ENCODE measurements at regions not wholly inside any gene's neighbourhood (a gene's known extent, or its start where the extent isn't known, plus 50 kb on each side); places are given as distances from the start of the nearest gene placed in this dataset.

GRCh38 chr11:15536438-15536837, 421.7 kb downstream of the INSC start:
- CTCF ChIA-PET = no interaction called here
- no peaks in the 10 kb centered on the region for H3K36me3 ChIP-seq (ENCODE audit: insufficient read depth, low read length, poor library complexity, severe bottlenecking)
- intact Hi-C loops (cut with micrococcal nuclease; ENCODE audit: unreplicated experiment) = no loop called here
- no TSS peak for BruUV-seq (replicated peaks)
- POLR2A ChIA-PET (ENCODE audit: low non-redundant PET) = interaction anchor here (0.7 kb wide), 1 partner anchor 22 kb away, joined by 3 read pairs; no protein-coding TSS in a partner anchor
- no peak overlapping the region for H3K4me3 ChIP-seq (ENCODE audit: low read depth, low read length, poor library complexity, severe bottlenecking)
- H3K9me3 ChIP-seq (ENCODE audit: low read depth, low read length, poor library complexity, severe bottlenecking) = no peaks in the 10 kb centered on the region
- no peak overlapping the region for H3K27ac ChIP-seq (ENCODE audit: low read depth, low read length, poor library complexity, severe bottlenecking)
- TF ChIP-seq EZH2 (IDR thresholded peaks at IDR 0.05; ENCODE audit: borderline replicate concordance, low read depth, low read length, poor library complexity, severe bottlenecking) = no peak
- TF ChIP-seq, protein P1, sequence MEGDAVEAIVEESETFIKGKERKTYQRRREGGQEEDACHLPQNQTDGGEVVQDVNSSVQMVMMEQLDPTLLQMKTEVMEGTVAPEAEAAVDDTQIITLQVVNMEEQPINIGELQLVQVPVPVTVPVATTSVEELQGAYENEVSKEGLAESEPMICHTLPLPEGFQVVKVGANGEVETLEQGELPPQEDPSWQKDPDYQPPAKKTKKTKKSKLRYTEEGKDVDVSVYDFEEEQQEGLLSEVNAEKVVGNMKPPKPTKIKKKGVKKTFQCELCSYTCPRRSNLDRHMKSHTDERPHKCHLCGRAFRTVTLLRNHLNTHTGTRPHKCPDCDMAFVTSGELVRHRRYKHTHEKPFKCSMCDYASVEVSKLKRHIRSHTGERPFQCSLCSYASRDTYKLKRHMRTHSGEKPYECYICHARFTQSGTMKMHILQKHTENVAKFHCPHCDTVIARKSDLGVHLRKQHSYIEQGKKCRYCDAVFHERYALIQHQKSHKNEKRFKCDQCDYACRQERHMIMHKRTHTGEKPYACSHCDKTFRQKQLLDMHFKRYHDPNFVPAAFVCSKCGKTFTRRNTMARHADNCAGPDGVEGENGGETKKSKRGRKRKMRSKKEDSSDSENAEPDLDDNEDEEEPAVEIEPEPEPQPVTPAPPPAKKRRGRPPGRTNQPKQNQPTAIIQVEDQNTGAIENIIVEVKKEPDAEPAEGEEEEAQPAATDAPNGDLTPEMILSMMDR (conservative IDR thresholded peaks at IDR 0.05; ENCODE audit: low read depth, low read length) = no peak
- DNase-seq (ENCODE audit: low spot score) = no peak
- H3K4me1 ChIP-seq (ENCODE audit: insufficient read depth, low read length, poor library complexity, severe bottlenecking) = no peaks in the 10 kb centered on the region
- H3K27me3 ChIP-seq (replicated peaks; ENCODE audit: insufficient read depth, low read depth, low read length, poor library complexity) = no peaks in the 10 kb centered on the region

DNA sequence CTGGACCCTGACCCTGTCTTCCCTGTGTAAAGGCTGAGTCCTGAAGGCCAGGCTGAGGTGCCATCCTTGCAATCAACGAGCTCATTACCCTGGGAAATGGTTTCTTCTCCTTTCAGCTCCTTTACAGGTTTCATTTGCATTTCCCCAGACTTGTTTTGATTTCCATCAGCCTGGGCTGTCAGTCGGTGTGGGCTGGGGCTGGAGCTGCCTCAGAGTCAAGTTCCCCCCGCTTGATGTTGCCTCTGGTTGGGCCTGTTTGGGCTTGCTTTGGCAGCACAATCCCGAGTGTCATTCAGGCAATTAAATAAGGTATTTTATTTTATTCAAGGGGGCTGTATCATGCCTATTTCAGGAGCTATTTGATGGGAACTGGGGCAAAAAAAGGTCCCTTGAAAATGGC, 424.9 kb downstream of the INSC start:
- no peak for TF ChIP-seq EZH2 (IDR thresholded peaks at IDR 0.05; ENCODE audit: borderline replicate concordance, low read depth, low read length, poor library complexity, severe bottlenecking)
- TF ChIP-seq, protein P1 (conservative IDR thresholded peaks at IDR 0.05; ENCODE audit: low read depth, low read length) = no peak
- CTCF ChIA-PET = no interaction called here
- no peaks in the 10 kb centered on the region for H3K9me3 ChIP-seq (ENCODE audit: low read depth, low read length, poor library complexity, severe bottlenecking)
- no peaks in the 10 kb centered on the region for H3K36me3 ChIP-seq (ENCODE audit: insufficient read depth, low read length, poor library complexity, severe bottlenecking)
- no peak overlapping the region for H3K4me3 ChIP-seq (ENCODE audit: low read depth, low read length, poor library complexity, severe bottlenecking)
- no TSS peak for BruUV-seq (replicated peaks)
- DNase-seq (ENCODE audit: low spot score) = no peak
- no peak overlapping the region for H3K27ac ChIP-seq (ENCODE audit: low read depth, low read length, poor library complexity, severe bottlenecking)
- H3K27me3 ChIP-seq (replicated peaks; ENCODE audit: insufficient read depth, low read depth, low read length, poor library complexity) = no peaks in the 10 kb centered on the region
- POLR2A ChIA-PET (ENCODE audit: low non-redundant PET) = no interaction called here
- intact Hi-C loops (cut with micrococcal nuclease; ENCODE audit: unreplicated experiment) = no loop called here
- no peaks in the 10 kb centered on the region for H3K4me1 ChIP-seq (ENCODE audit: insufficient read depth, low read length, poor library complexity, severe bottlenecking)

DNA sequence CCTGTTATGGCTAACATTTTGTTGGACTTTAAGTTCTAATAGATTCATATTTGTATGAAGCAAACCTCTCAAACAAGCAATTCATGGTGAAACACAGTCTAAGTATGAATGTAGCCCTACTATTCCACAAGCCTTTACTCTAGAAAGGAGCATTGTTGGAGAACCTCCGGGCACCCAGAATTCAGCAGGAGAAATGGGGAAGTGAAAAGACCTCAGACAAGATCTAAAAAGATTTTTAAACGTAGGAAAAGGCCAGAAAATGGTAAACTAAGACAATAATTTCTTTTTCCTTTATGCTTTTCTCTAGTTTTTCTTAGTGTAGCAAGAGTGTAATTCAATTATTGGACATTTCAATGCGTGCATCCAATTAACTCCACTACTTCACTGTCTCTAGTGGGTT, 426.4 kb downstream of the INSC start:
- Histone ChIP-seq H3K27me3 (replicated peaks; ENCODE audit: insufficient read depth, low read depth, low read length, poor library complexity) (no peaks in the 10 kb centered on the region), H3K4me1 (ENCODE audit: insufficient read depth, low read length, poor library complexity, severe bottlenecking) (no peaks in the 10 kb centered on the region), H3K36me3 (ENCODE audit: insufficient read depth, low read length, poor library complexity, severe bottlenecking) (no peaks in the 10 kb centered on the region), H3K27ac (ENCODE audit: low read depth, low read length, poor library complexity, severe bottlenecking) (no peak overlapping the region), H3K4me3 (ENCODE audit: low read depth, low read length, poor library complexity, severe bottlenecking) (no peak overlapping the region), H3K9me3 (ENCODE audit: low read depth, low read length, poor library complexity, severe bottlenecking) (no peaks in the 10 kb centered on the region)
- intact Hi-C loops (cut with micrococcal nuclease; ENCODE audit: unreplicated experiment) = no loop called here
- no peak for TF ChIP-seq EZH2 (IDR thresholded peaks at IDR 0.05; ENCODE audit: borderline replicate concordance, low read depth, low read length, poor library complexity, severe bottlenecking)
- TF ChIP-seq, protein P1 (conservative IDR thresholded peaks at IDR 0.05; ENCODE audit: low read depth, low read length) = no peak
- ChIA-PET POLR2A (ENCODE audit: low non-redundant PET) (no interaction called here), CTCF (no interaction called here)
- BruUV-seq (replicated peaks) = no TSS peak
- no peak for DNase-seq (ENCODE audit: low spot score)
